ENCODE measurements at regions not wholly inside any gene's neighbourhood (a gene's known extent, or its start where the extent isn't known, plus 50 kb on each side); places are given as distances from the start of the nearest gene placed in this dataset.

GRCh38 chr13:73738626-73739025 is 395.6 kb downstream of the KLF12 start:
- H3K4me3 Mint-ChIP-seq, result no peak overlapping the region
- H3K27me3 Mint-ChIP-seq, result no peaks in the 10 kb centered on the region
- no peak for DNase-seq
- no peak for ATAC-seq
- peaks cover 8% of the 10 kb centered on the region for H3K36me3 Mint-ChIP-seq (ENCODE audit: low read depth)
- no peaks in the 10 kb centered on the region for H3K9me3 ChIP-seq (ENCODE audit: control insufficient read depth, low read length, poor library complexity, severe bottlenecking)
- H3K4me1 Mint-ChIP-seq, result peaks cover 16% of the 10 kb centered on the region
- H3K27ac Mint-ChIP-seq, result no peak overlapping the region

- Mint-ChIP-seq H3K27me3 (no peaks in the 10 kb centered on the region), H3K36me3 (ENCODE audit: low read depth) (peaks cover 11% of the 10 kb centered on the region), H3K4me1 (peaks cover 24% of the 10 kb centered on the region), H3K4me3 (no peak overlapping the region), H3K27ac (peak overlapping the region; percentile 1)
- no peaks in the 10 kb centered on the region for H3K9me3 ChIP-seq (ENCODE audit: control insufficient read depth, low read length, poor library complexity, severe bottlenecking)
- DNase-seq, result no peak
- ATAC-seq, result no peak
Measured at GRCh38 chr13:73737214-73737613, 397.0 kb downstream of the KLF12 start.

GRCh38 chr13:73733706-73734105 is 400.5 kb downstream of the KLF12 start:
- H3K27me3 Mint-ChIP-seq, result no peaks in the 10 kb centered on the region
- H3K9me3 ChIP-seq (ENCODE audit: control insufficient read depth, low read length, poor library complexity, severe bottlenecking), result no peaks in the 10 kb centered on the region
- peaks cover 17% of the 10 kb centered on the region for H3K36me3 Mint-ChIP-seq (ENCODE audit: low read depth)
- H3K4me3 Mint-ChIP-seq, result no peak overlapping the region
- H3K4me1 Mint-ChIP-seq, result peaks cover 29% of the 10 kb centered on the region
- ATAC-seq, result no peak
- H3K27ac Mint-ChIP-seq, result peak overlapping the region; percentile 79
- DNase-seq, result no peak

- no peak overlapping the region for H3K4me3 Mint-ChIP-seq
- no peak for ATAC-seq
- no peaks in the 10 kb centered on the region for H3K27me3 Mint-ChIP-seq
- H3K9me3 ChIP-seq (ENCODE audit: control insufficient read depth, low read length, poor library complexity, severe bottlenecking), result no peaks in the 10 kb centered on the region
- H3K4me1 Mint-ChIP-seq, result peaks cover 29% of the 10 kb centered on the region
- peak overlapping the region; percentile 3 for H3K27ac Mint-ChIP-seq
- H3K36me3 Mint-ChIP-seq (ENCODE audit: low read depth), result peaks cover 17% of the 10 kb centered on the region
- no peak for DNase-seq
Measured at GRCh38 chr13:73732350-73732749, 401.9 kb downstream of the KLF12 start.

GRCh38 chr13:73731564-73731963 is 402.6 kb downstream of the KLF12 start:
- Mint-ChIP-seq H3K4me1 (peaks cover 29% of the 10 kb centered on the region), H3K27ac (peak overlapping the region; percentile 17), H3K4me3 (no peak overlapping the region), H3K36me3 (ENCODE audit: low read depth) (peaks cover 17% of the 10 kb centered on the region), H3K27me3 (no peaks in the 10 kb centered on the region)
- no peak for DNase-seq
- no peaks in the 10 kb centered on the region for H3K9me3 ChIP-seq (ENCODE audit: control insufficient read depth, low read length, poor library complexity, severe bottlenecking)
- ATAC-seq, result no peak

- H3K4me1 Mint-ChIP-seq, result peaks cover 16% of the 10 kb centered on the region
- no peaks in the 10 kb centered on the region for H3K9me3 ChIP-seq (ENCODE audit: control insufficient read depth, low read length, poor library complexity, severe bottlenecking)
- H3K36me3 Mint-ChIP-seq (ENCODE audit: low read depth), result peaks cover 12% of the 10 kb centered on the region
- H3K4me3 Mint-ChIP-seq, result no peak overlapping the region
- peak overlapping the region; percentile 57 for H3K27ac Mint-ChIP-seq
- DNase-seq (no peak), ATAC-seq (no peak)
- no peaks in the 10 kb centered on the region for H3K27me3 Mint-ChIP-seq
Measured at GRCh38 chr13:73730014-73730413, 404.2 kb downstream of the KLF12 start.

- H3K36me3 Mint-ChIP-seq (ENCODE audit: low read depth), result peaks cover 12% of the 10 kb centered on the region
- no peak for DNase-seq
Measured at GRCh38 chr13:73729046-73729445, 405.2 kb downstream of the KLF12 start.

GRCh38 chr13:73722120-73722519 is 412.1 kb downstream of the KLF12 start:
- Mint-ChIP-seq H3K27ac (peak overlapping the region; percentile 83), H3K4me1 (peaks cover 29% of the 10 kb centered on the region), H3K27me3 (no peaks in the 10 kb centered on the region), H3K4me3 (no peak overlapping the region), H3K36me3 (ENCODE audit: low read depth) (peaks cover 2% of the 10 kb centered on the region)
- ATAC-seq, result peak; percentile 30
- no peak for DNase-seq
- no peaks in the 10 kb centered on the region for H3K9me3 ChIP-seq (ENCODE audit: control insufficient read depth, low read length, poor library complexity, severe bottlenecking)

More at GRCh38 chr13:73729046-73729445, 405.2 kb downstream of the KLF12 start:
- peak overlapping the region; percentile 57 for H3K27ac Mint-ChIP-seq
- no peak overlapping the region for H3K4me3 Mint-ChIP-seq
- peaks cover 16% of the 10 kb centered on the region for H3K4me1 Mint-ChIP-seq
- H3K9me3 ChIP-seq (ENCODE audit: control insufficient read depth, low read length, poor library complexity, severe bottlenecking), result no peaks in the 10 kb centered on the region
- no peaks in the 10 kb centered on the region for H3K27me3 Mint-ChIP-seq
- no peak for ATAC-seq

- no peak for DNase-seq
- peak overlapping the region; percentile 83 for H3K27ac Mint-ChIP-seq
- H3K36me3 Mint-ChIP-seq (ENCODE audit: low read depth), result peaks cover 2% of the 10 kb centered on the region
- H3K9me3 ChIP-seq (ENCODE audit: control insufficient read depth, low read length, poor library complexity, severe bottlenecking), result no peaks in the 10 kb centered on the region
- H3K4me1 Mint-ChIP-seq, result peaks cover 31% of the 10 kb centered on the region
- no peaks in the 10 kb centered on the region for H3K27me3 Mint-ChIP-seq
- no peak overlapping the region for H3K4me3 Mint-ChIP-seq
- no peak for ATAC-seq
Measured at GRCh38 chr13:73721571-73721970, 412.6 kb downstream of the KLF12 start.

GRCh38 chr13:73720216-73720840 is 413.9 kb downstream of the KLF12 start:
- no peaks in the 10 kb centered on the region for H3K9me3 ChIP-seq (ENCODE audit: control insufficient read depth, low read length, poor library complexity, severe bottlenecking)
- no peaks in the 10 kb centered on the region for H3K27me3 Mint-ChIP-seq
- DNase-seq (no peak), ATAC-seq (no peak)
- peak overlapping the region; percentile 70 for H3K27ac Mint-ChIP-seq
- H3K4me1 Mint-ChIP-seq, result peaks cover 39% of the 10 kb centered on the region
- H3K36me3 Mint-ChIP-seq (ENCODE audit: low read depth), result peaks cover 2% of the 10 kb centered on the region
- H3K4me3 Mint-ChIP-seq, result no peak overlapping the region

GRCh38 chr13:73718246-73718645 is 416.0 kb downstream of the KLF12 start:
- H3K27ac Mint-ChIP-seq, result peak overlapping the region; percentile 96
- no peak overlapping the region for H3K4me3 Mint-ChIP-seq
- H3K27me3 Mint-ChIP-seq, result no peaks in the 10 kb centered on the region
- ATAC-seq (no peak), DNase-seq (no peak)
- peaks cover 11% of the 10 kb centered on the region for H3K36me3 Mint-ChIP-seq (ENCODE audit: low read depth)
- H3K9me3 ChIP-seq (ENCODE audit: control insufficient read depth, low read length, poor library complexity, severe bottlenecking), result no peaks in the 10 kb centered on the region
- peaks cover 50% of the 10 kb centered on the region for H3K4me1 Mint-ChIP-seq

GRCh38 chr13:73717632-73718031 is 416.6 kb downstream of the KLF12 start:
- peak overlapping the region; percentile 96 for H3K27ac Mint-ChIP-seq
- DNase-seq, result no peak
- H3K9me3 ChIP-seq (ENCODE audit: control insufficient read depth, low read length, poor library complexity, severe bottlenecking), result no peaks in the 10 kb centered on the region
- no peaks in the 10 kb centered on the region for H3K27me3 Mint-ChIP-seq
- peaks cover 11% of the 10 kb centered on the region for H3K36me3 Mint-ChIP-seq (ENCODE audit: low read depth)
- no peak for ATAC-seq
- H3K4me1 Mint-ChIP-seq, result peaks cover 50% of the 10 kb centered on the region
- H3K4me3 Mint-ChIP-seq, result peak overlapping the region; percentile 41

GRCh38 chr13:73715911-73716510 is 418.2 kb downstream of the KLF12 start:
- H3K36me3 Mint-ChIP-seq (ENCODE audit: low read depth), result peaks cover 13% of the 10 kb centered on the region
- H3K4me1 Mint-ChIP-seq, result peaks cover 46% of the 10 kb centered on the region
- ATAC-seq (peak; percentile 65), DNase-seq (no peak)
- H3K4me3 Mint-ChIP-seq, result peak overlapping the region; percentile 87
- H3K27ac Mint-ChIP-seq, result peak overlapping the region; percentile 96
- H3K27me3 Mint-ChIP-seq, result no peaks in the 10 kb centered on the region
- H3K9me3 ChIP-seq (ENCODE audit: control insufficient read depth, low read length, poor library complexity, severe bottlenecking), result no peaks in the 10 kb centered on the region

Data from T-helper 17 cell (primary cell).